Keratinocyte (primary cell): ENCODE measurements at regions not wholly inside any gene's neighbourhood (a gene's known extent, or its start where the extent isn't known, plus 50 kb on each side); places are given as distances from the start of the nearest gene placed in this dataset.

Experiments used
- DNase-seq: peaks from one replicate; pipeline ENCODE4 v3.0.0-alpha.2; 2011; ENCODE audit warnings: low read depth, missing footprints, low spot score
- FAIRE-seq: peaks from 2 replicates; lab custom pipeline; 2011; peaks lifted over from hg19 to GRCh38; lab: Jason Lieb, UNC
- H2AFZ ChIP-seq: 2 replicates; pipeline ENCODE4 v1.6.0; 2012; ENCODE audit warnings: low read length, control low read depth, inconsistent platforms; ENCODE audit not compliant: control insufficient read depth
- H3K27ac ChIP-seq: 2 replicates; pipeline ENCODE4 v1.5.1; 2011; ENCODE audit warnings: low read length; ENCODE audit not compliant: control insufficient read depth, insufficient read depth
- H3K27me3 ChIP-seq: 3 replicates; pipeline ENCODE4 v1.6.0; 2011; ENCODE audit warnings: low read length; ENCODE audit not compliant: control insufficient read depth, insufficient read depth; ENCODE audit errors: extremely low read depth
- H3K36me3 ChIP-seq, 2 experiments: 2 replicates in 1 of 2; 3 replicates in 1 of 2; pipeline ENCODE4 v1.5.1; 2011; ENCODE audit warnings: low read length in 2 of 2, mild to moderate bottlenecking in 1 of 2; ENCODE audit not compliant: control insufficient read depth in 2 of 2, insufficient read depth in 2 of 2; ENCODE audit errors: extremely low read depth in 1 of 2
- H3K4me1 ChIP-seq: 3 replicates; pipeline ENCODE4 v1.5.1; 2011; ENCODE audit warnings: low read length; ENCODE audit not compliant: control insufficient read depth, insufficient read depth; ENCODE audit errors: extremely low read depth
- H3K4me2 ChIP-seq: 3 replicates; pipeline ENCODE4 v1.6.0; 2011; ENCODE audit warnings: low read depth, low read length; ENCODE audit not compliant: control insufficient read depth, insufficient read depth; ENCODE audit errors: extremely low read depth
- H3K4me3 ChIP-seq, 3 experiments: fragments of 200-600 bp in 1 of 3; sonication (generic) in 1 of 3; 2 replicates in 2 of 3; 3 replicates in 1 of 3; pipeline ENCODE4 v1.5.1; 2011 to 2016; ENCODE audit warnings: low read length in 3 of 3, mild to moderate bottlenecking in 3 of 3, control low read depth in 2 of 3, inconsistent platforms in 1 of 3, low read depth in 1 of 3, mixed read lengths in 1 of 3, mixed run types in 1 of 3, moderate library complexity in 1 of 3; ENCODE audit not compliant: control insufficient read depth in 2 of 3, insufficient read depth in 2 of 3; ENCODE audit errors: extremely low read depth in 1 of 3
- H3K79me2 ChIP-seq: 2 replicates; pipeline ENCODE4 v1.6.0; 2012; ENCODE audit warnings: low read length; ENCODE audit not compliant: control insufficient read depth, insufficient read depth
- H3K9ac ChIP-seq: 3 replicates; pipeline ENCODE4 v1.6.0; 2011; ENCODE audit warnings: low read length; ENCODE audit not compliant: control insufficient read depth, insufficient read depth; ENCODE audit errors: extremely low read depth
- H3K9me1 ChIP-seq: 3 replicates; pipeline ENCODE4 v1.6.0; 2011; ENCODE audit warnings: low read length; ENCODE audit not compliant: control insufficient read depth, insufficient read depth; ENCODE audit errors: extremely low read depth
- H3K9me3 ChIP-seq: 2 replicates; pipeline ENCODE4 v1.5.1; 2012; ENCODE audit warnings: low read depth, low read length; ENCODE audit not compliant: control insufficient read depth
- H4K20me1 ChIP-seq: 3 replicates; pipeline ENCODE4 v1.6.0; 2011; ENCODE audit warnings: low read length; ENCODE audit not compliant: control insufficient read depth, insufficient read depth; ENCODE audit errors: extremely low read depth
- CTCF ChIP-seq, 3 experiments: IDR thresholded peaks in 1 of 3; conservative IDR thresholded peaks in 1 of 3; optimal IDR thresholded peaks in 1 of 3; 2 replicates in 2 of 3; 3 replicates in 1 of 3; pipeline versions ENCODE3 to v1.5.1; 2011; ENCODE audit warnings: low read length in 3 of 3, mild to moderate bottlenecking in 3 of 3, moderate library complexity in 2 of 3, control low read depth in 1 of 3, inconsistent platforms in 1 of 3; ENCODE audit not compliant: insufficient read depth in 2 of 3; ENCODE audit errors: extremely low read depth in 1 of 3
- EZH2 ChIP-seq: IDR thresholded peaks from one replicate; pipeline ENCODE4 v1.6.1; 2012; ENCODE audit warnings: inconsistent platforms, mild to moderate bottlenecking, low read length, moderate library complexity
- dilution Hi-C: fragments of 300-500 bp; cut with MboI; formaldehyde crosslinking; loops from one replicate; pipeline ENCODE4 v1.7.0; 2020; ENCODE audit warnings: low sequenced_read_pairs; ENCODE audit not compliant: extremely low pct_ligation_motif_present

GRCh38 chr15:46265664-46266347, 631.0 kb downstream of the SQOR start:
- DNase-seq (no peak), FAIRE-seq (no peak)
- TF ChIP-seq CTCF (optimal IDR thresholded peaks at IDR 0.05 in 1 of 3, IDR thresholded peaks at IDR 0.05 in 1 of 3, conservative IDR thresholded peaks at IDR 0.05 in 1 of 3; ENCODE audit: extremely low read depth in 1 of 3, insufficient read depth in 2 of 3, low read length in 3 of 3): no peak
- no peak for TF ChIP-seq EZH2
- Histone ChIP-seq H4K20me1 (no peaks in the 10 kb centered on the region), H3K36me3 (no peaks in the 10 kb centered on the region), H3K9ac (no peak overlapping the region), H3K27me3 (no peaks in the 10 kb centered on the region), H2AFZ (no peak overlapping the region), H3K4me1 (no peaks in the 10 kb centered on the region), H3K9me1 (no peaks in the 10 kb centered on the region), H3K27ac (no peak overlapping the region), H3K9me3 (no peaks in the 10 kb centered on the region), H3K79me2 (no peaks in the 10 kb centered on the region), H3K4me2 (no peak overlapping the region), H3K4me3 (no peak overlapping the region)
- dilution Hi-C loops: no loop called here

- dilution Hi-C loops: no loop called here
- H3K9ac ChIP-seq: no peak overlapping the region
- H3K9me1 ChIP-seq: no peaks in the 10 kb centered on the region
- no peak for TF ChIP-seq EZH2
- TF ChIP-seq CTCF (optimal IDR thresholded peaks at IDR 0.05 in 1 of 3, IDR thresholded peaks at IDR 0.05 in 1 of 3, conservative IDR thresholded peaks at IDR 0.05 in 1 of 3; ENCODE audit: extremely low read depth in 1 of 3, insufficient read depth in 2 of 3, low read length in 3 of 3): no peak
- H3K4me2 ChIP-seq: no peak overlapping the region
- H3K27ac ChIP-seq: no peak overlapping the region
- no peaks in the 10 kb centered on the region for H3K4me1 ChIP-seq
- no peaks in the 10 kb centered on the region for H4K20me1 ChIP-seq
- DNase-seq (no peak), FAIRE-seq (no peak)
- no peaks in the 10 kb centered on the region for H3K27me3 ChIP-seq
- H2AFZ ChIP-seq: no peak overlapping the region
- H3K9me3 ChIP-seq: no peaks in the 10 kb centered on the region
- no peak overlapping the region for H3K4me3 ChIP-seq
- H3K36me3 ChIP-seq: no peaks in the 10 kb centered on the region
- no peaks in the 10 kb centered on the region for H3K79me2 ChIP-seq
Measured at GRCh38 chr15:46266661-46267060, 631.8 kb downstream of the SQOR start.
